SK-N-SH (cell line): ENCODE measurements at regions not wholly inside any gene's neighbourhood (a gene's known extent, or its start where the extent isn't known, plus 50 kb on each side); places are given as distances from the start of the nearest gene placed in this dataset.

Experiments
- CTCF ChIA-PET: fragments of 300-600, 350-600 bp; formaldehyde crosslinking; extraction: SDS; loops from one replicate; lab custom pipeline; 2021; lab: Yijun Ruan, JAX
- POLR2A ChIA-PET: fragments of 350-600 bp; sonication (Branson Sonifier 250); formaldehyde crosslinking; extraction: SDS; loops from one replicate; lab custom pipeline; 2020; ENCODE audit warnings: antibody characterized with exemption, inconsistent platforms; lab: Yijun Ruan, JAX
- DNase-seq: peaks from one replicate; pipeline ENCODE4 v3.0.0; 2012
- H2AFZ ChIP-seq: fragments of 200-600 bp; sonication (generic); 2 replicates; pipeline ENCODE4 v1.8.1; 2016; ENCODE audit warnings: antibody characterized with exemption, mild to moderate bottlenecking, low read depth
- H3F3A ChIP-seq: fragments of 200-600 bp; sonication (generic); replicated peaks from 2 replicates; pipeline ENCODE3; 2016; ENCODE audit warnings: antibody characterized with exemption, mild to moderate bottlenecking; ENCODE audit not compliant: insufficient read depth
- H3K27ac ChIP-seq, 2 experiments: fragments of 200-500 bp in 1 of 2; fragments of 200-600 bp in 1 of 2; sonication (Bioruptor generic) in 1 of 2; sonication (generic), shearing (Covaris generic) in 1 of 2; 2 replicates each; pipeline versions ENCODE4 v1.5.1 to v1.6.1; 2014 to 2016; ENCODE audit warnings: low read depth in 2 of 2, inconsistent platforms in 1 of 2, low read length in 1 of 2, mild to moderate bottlenecking in 1 of 2, mixed read lengths in 1 of 2
- H3K27me3 ChIP-seq: fragments of 200-600 bp; sonication (generic), shearing (Covaris generic); 2 replicates; pipeline ENCODE4 v1.6.1; 2016; ENCODE audit warnings: mixed run types; ENCODE audit not compliant: insufficient read depth
- H3K36me3 ChIP-seq, 2 experiments: fragments of 200-500 bp in 1 of 2; fragments of 200-600 bp in 1 of 2; sonication (Bioruptor generic) in 1 of 2; sonication (generic) in 1 of 2; replicated peaks in 1 of 2; 2 replicates each; pipeline versions ENCODE3 to v1.5.1; 2014 to 2016; ENCODE audit warnings: low read length in 1 of 2, mild to moderate bottlenecking in 1 of 2; ENCODE audit not compliant: insufficient read depth in 2 of 2, control insufficient read depth in 1 of 2
- H3K4me1 ChIP-seq, 2 experiments: fragments of 200-500 bp in 1 of 2; fragments of 200-600 bp in 1 of 2; sonication (Bioruptor generic) in 1 of 2; sonication (generic), shearing (Covaris generic) in 1 of 2; 2 replicates each; pipeline versions ENCODE4 v1.5.1 to v1.6.1; 2014 to 2016; ENCODE audit warnings: low read depth in 1 of 2, low read length in 1 of 2, mixed run types in 1 of 2; ENCODE audit not compliant: insufficient read depth in 2 of 2, control insufficient read depth in 1 of 2
- H3K4me2 ChIP-seq: fragments of 200-600 bp; sonication (generic), shearing (Covaris generic); 2 replicates; pipeline ENCODE4 v1.6.1; 2017; ENCODE audit warnings: mixed run types
- H3K4me3 ChIP-seq, 2 experiments: fragments of 200-500 bp in 1 of 2; fragments of 200-600 bp in 1 of 2; sonication (Bioruptor generic) in 1 of 2; sonication (generic), shearing (Covaris generic) in 1 of 2; 2 replicates each; pipeline versions ENCODE4 v1.5.1 to v1.8.1; 2014 to 2016; ENCODE audit warnings: low read depth in 2 of 2, inconsistent platforms in 1 of 2, low read length in 1 of 2, mild to moderate bottlenecking in 1 of 2, mixed read lengths in 1 of 2, moderate library complexity in 1 of 2
- H3K79me2 ChIP-seq: fragments of 200-600 bp; sonication (generic); 2 replicates; pipeline ENCODE4 v1.8.1; 2017; ENCODE audit warnings: mild to moderate bottlenecking; ENCODE audit not compliant: insufficient read depth
- H3K9ac ChIP-seq: fragments of 200-600 bp; sonication (generic); 2 replicates; pipeline ENCODE4 v1.6.1; 2017; ENCODE audit warnings: mixed run types
- H3K9me2 ChIP-seq: fragments of 200-600 bp; sonication (generic); 2 replicates; pipeline ENCODE4 v1.6.1; 2017; ENCODE audit warnings: mixed run types
- H3K9me3 ChIP-seq: fragments of 200-600 bp; sonication (generic); 2 replicates; pipeline ENCODE4 v1.6.1; 2017; ENCODE audit warnings: mixed run types, mild to moderate bottlenecking, moderate library complexity
- H4K20me1 ChIP-seq: fragments of 200-600 bp; sonication (generic); 2 replicates; pipeline ENCODE4 v1.6.1; 2017; ENCODE audit warnings: mild to moderate bottlenecking, mixed run types; ENCODE audit not compliant: insufficient read depth
- ELF1 ChIP-seq: IDR thresholded peaks from 2 replicates; pipeline ENCODE4 v1.4.0; 2012
- EZH2phosphoT487 ChIP-seq: fragments of 200-600 bp; sonication (generic); IDR thresholded peaks from 2 replicates; pipeline ENCODE4 v1.6.1; 2017; ENCODE audit warnings: low read depth, mixed run types, mild to moderate bottlenecking, antibody characterized with exemption, moderate library complexity, borderline replicate concordance
- FOXJ3 ChIP-seq: sonication (generic); formaldehyde crosslinking; IDR thresholded peaks from 2 replicates; pipeline ENCODE4 v1.5.1; 2020; ENCODE audit warnings: mild to moderate bottlenecking, missing genetic modification reagents
- GABPA ChIP-seq: IDR thresholded peaks from 2 replicates; pipeline ENCODE4 v1.4.0; 2012; ENCODE audit warnings: low read depth, mild to moderate bottlenecking
- JUND ChIP-seq: IDR thresholded peaks from 2 replicates; pipeline ENCODE4 v1.4.0; 2012
- MEF2A ChIP-seq: IDR thresholded peaks from 2 replicates; pipeline ENCODE4 v1.4.0; 2012; ENCODE audit warnings: low read depth, borderline replicate concordance
- MXI1 ChIP-seq: IDR thresholded peaks from 2 replicates; pipeline ENCODE4 v1.6.1; 2012; ENCODE audit warnings: mild to moderate bottlenecking, low read depth, low read length, improper control_type of control experiment
- RCOR1 ChIP-seq: fragments of 150-350 bp; IDR thresholded peaks from 2 replicates; pipeline ENCODE4 v1.6.1; 2017; ENCODE audit warnings: antibody characterized with exemption, low read length
- RXRA ChIP-seq: IDR thresholded peaks from 2 replicates; pipeline ENCODE4 v1.4.0; 2012; ENCODE audit warnings: low read depth, mild to moderate bottlenecking, borderline replicate concordance
- SIN3A ChIP-seq: IDR thresholded peaks from 2 replicates; pipeline ENCODE4 v1.6.1; 2012; ENCODE audit warnings: low read depth, mild to moderate bottlenecking, low read length, moderate library complexity, borderline replicate concordance
- SMC3 ChIP-seq: IDR thresholded peaks from 2 replicates; pipeline ENCODE4 v1.6.1; 2012; ENCODE audit warnings: low read depth, low read length, improper control_type of control experiment
- USF1 ChIP-seq: IDR thresholded peaks from 2 replicates; pipeline ENCODE4 v1.4.0; 2012; ENCODE audit warnings: low read depth, borderline replicate concordance
- YY1 ChIP-seq: IDR thresholded peaks from 2 replicates; pipeline ENCODE4 v1.4.0; 2012; ENCODE audit warnings: low read depth, mild to moderate bottlenecking
- WGBS: methylation state at CpG from one replicate; pipeline ENCODE4 v1.1.6; 2017; ENCODE audit warnings: low lambda C conversion rate; 5-methylcytosine and 5-hydroxymethylcytosine counted together
- TF ChIP-seq, protein P1 (sequence below): IDR thresholded peaks from 2 replicates; pipeline ENCODE4 v1.4.0; 2012; ENCODE audit warnings: low read depth
- TF ChIP-seq, protein P2 (sequence below): fragments of 150-350 bp; IDR thresholded peaks from 2 replicates; pipeline ENCODE4 v1.6.1; 2017; ENCODE audit warnings: antibody characterized with exemption, low read length, low read depth, borderline replicate concordance
- TF ChIP-seq, protein P3 (sequence below): fragments of 200-600 bp; sonication (generic); IDR thresholded peaks from 2 replicates; pipeline ENCODE4 v1.6.1; 2017; ENCODE audit warnings: antibody characterized with exemption, mild to moderate bottlenecking, moderate library complexity

GRCh38 chr18:67961701-67962440 lies 445.4 kb upstream of the DSEL start:
- no peak overlapping the region for H3K9ac ChIP-seq
- H3K9me3 ChIP-seq: no peaks in the 10 kb centered on the region
- no peaks in the 10 kb centered on the region for H3K79me2 ChIP-seq
- no peaks in the 10 kb centered on the region for H3F3A ChIP-seq
- ChIA-PET CTCF (interaction anchor here (0.6 kb wide), 1 partner anchor 115 kb away, joined by 3 read pairs; no protein-coding TSS in a partner anchor), POLR2A (no interaction called here)
- DNase-seq: no peak
- no peak overlapping the region for H3K4me2 ChIP-seq
- H3K27me3 ChIP-seq: no peaks in the 10 kb centered on the region
- H3K9me2 ChIP-seq: no peaks in the 10 kb centered on the region
- TF ChIP-seq, protein P1, sequence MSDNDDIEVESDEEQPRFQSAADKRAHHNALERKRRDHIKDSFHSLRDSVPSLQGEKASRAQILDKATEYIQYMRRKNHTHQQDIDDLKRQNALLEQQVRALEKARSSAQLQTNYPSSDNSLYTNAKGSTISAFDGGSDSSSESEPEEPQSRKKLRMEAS: no peak
- TF ChIP-seq, protein P2, sequence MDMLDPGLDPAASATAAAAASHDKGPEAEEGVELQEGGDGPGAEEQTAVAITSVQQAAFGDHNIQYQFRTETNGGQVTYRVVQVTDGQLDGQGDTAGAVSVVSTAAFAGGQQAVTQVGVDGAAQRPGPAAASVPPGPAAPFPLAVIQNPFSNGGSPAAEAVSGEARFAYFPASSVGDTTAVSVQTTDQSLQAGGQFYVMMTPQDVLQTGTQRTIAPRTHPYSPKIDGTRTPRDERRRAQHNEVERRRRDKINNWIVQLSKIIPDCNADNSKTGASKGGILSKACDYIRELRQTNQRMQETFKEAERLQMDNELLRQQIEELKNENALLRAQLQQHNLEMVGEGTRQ: no peak
- TF ChIP-seq SMC3 (no peak), ELF1 (no peak), RCOR1 (no peak), MEF2A (no peak), RXRA (no peak), SIN3A (no peak), USF1 (no peak), GABPA (no peak), MXI1 (no peak), EZH2phosphoT487 (no peak)
- TF ChIP-seq, protein P3, sequence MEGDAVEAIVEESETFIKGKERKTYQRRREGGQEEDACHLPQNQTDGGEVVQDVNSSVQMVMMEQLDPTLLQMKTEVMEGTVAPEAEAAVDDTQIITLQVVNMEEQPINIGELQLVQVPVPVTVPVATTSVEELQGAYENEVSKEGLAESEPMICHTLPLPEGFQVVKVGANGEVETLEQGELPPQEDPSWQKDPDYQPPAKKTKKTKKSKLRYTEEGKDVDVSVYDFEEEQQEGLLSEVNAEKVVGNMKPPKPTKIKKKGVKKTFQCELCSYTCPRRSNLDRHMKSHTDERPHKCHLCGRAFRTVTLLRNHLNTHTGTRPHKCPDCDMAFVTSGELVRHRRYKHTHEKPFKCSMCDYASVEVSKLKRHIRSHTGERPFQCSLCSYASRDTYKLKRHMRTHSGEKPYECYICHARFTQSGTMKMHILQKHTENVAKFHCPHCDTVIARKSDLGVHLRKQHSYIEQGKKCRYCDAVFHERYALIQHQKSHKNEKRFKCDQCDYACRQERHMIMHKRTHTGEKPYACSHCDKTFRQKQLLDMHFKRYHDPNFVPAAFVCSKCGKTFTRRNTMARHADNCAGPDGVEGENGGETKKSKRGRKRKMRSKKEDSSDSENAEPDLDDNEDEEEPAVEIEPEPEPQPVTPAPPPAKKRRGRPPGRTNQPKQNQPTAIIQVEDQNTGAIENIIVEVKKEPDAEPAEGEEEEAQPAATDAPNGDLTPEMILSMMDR: no peak
- TF ChIP-seq, all 33 proteins: peak for 0
- WGBS: 85% methylated on average over 7 of the region's 7 CpGs
- Histone ChIP-seq H2AFZ (no peak overlapping the region), H3K4me1 (no peaks in the 10 kb centered on the region), H3K4me3 (no peak overlapping the region), H3K36me3 (no peaks in the 10 kb centered on the region), H3K27ac (no peak overlapping the region), H4K20me1 (no peaks in the 10 kb centered on the region)

- H3K4me3 ChIP-seq: no peak overlapping the region
- no peak for TF ChIP-seq ELF1
- no peak for TF ChIP-seq JUND
- no peak for TF ChIP-seq FOXJ3 (CRISPR knock-in tag)
- TF ChIP-seq SMC3: no peak
- no peak for TF ChIP-seq EZH2phosphoT487
- TF ChIP-seq YY1: no peak
- H3K9ac ChIP-seq: no peak overlapping the region
- no peak overlapping the region for H3K27ac ChIP-seq
- no peak for DNase-seq
- H3K36me3 ChIP-seq: no peaks in the 10 kb centered on the region
- H3K9me3 ChIP-seq: no peaks in the 10 kb centered on the region
- H4K20me1 ChIP-seq: no peaks in the 10 kb centered on the region
- H3K9me2 ChIP-seq: no peaks in the 10 kb centered on the region
- H3K4me1 ChIP-seq: peaks cover 0 to 5% of the 10 kb centered on the region in 2 experiments; a peak in 1 of 4 replicates
- WGBS: 88% methylated on average over 2 of the region's 2 CpGs
- no peak overlapping the region for H3K4me2 ChIP-seq
- CTCF ChIA-PET: no interaction called here
- no peaks in the 10 kb centered on the region for H3K27me3 ChIP-seq
- H2AFZ ChIP-seq: no peak overlapping the region
- POLR2A ChIA-PET: no interaction called here
- H3K79me2 ChIP-seq: no peaks in the 10 kb centered on the region
- H3F3A ChIP-seq: no peaks in the 10 kb centered on the region
These were observed 441.2 kb upstream of the DSEL start for GRCh38 chr18:67957684-67958083.
